KOPT-K1 (cell line): ENCODE measurements at regions not wholly inside any gene's neighbourhood (a gene's known extent, or its start where the extent isn't known, plus 50 kb on each side); places are given as distances from the start of the nearest gene placed in this dataset.

Experiments
- H3K27ac ChIP-seq: fragments of 200-600 bp; sonication (generic); 2 replicates; pipeline ENCODE4 v1.5.1; 2016; ENCODE audit warnings: antibody characterized with exemption, mild to moderate bottlenecking, low read depth, low read length; ENCODE audit not compliant: poor library complexity, severe bottlenecking
- H3K36me3 ChIP-seq: fragments of 200-600 bp; sonication (generic); 2 replicates; pipeline ENCODE4 v1.5.1; 2017; ENCODE audit warnings: antibody characterized with exemption, mild to moderate bottlenecking, low read length, moderate library complexity; ENCODE audit not compliant: insufficient read depth
- H3K9me3 ChIP-seq: fragments of 200-600 bp; sonication (generic); 2 replicates; pipeline ENCODE4 v1.5.1; 2017; ENCODE audit warnings: antibody characterized with exemption, low read length, mild to moderate bottlenecking; ENCODE audit not compliant: insufficient read depth, poor library complexity, severe bottlenecking

DNA sequence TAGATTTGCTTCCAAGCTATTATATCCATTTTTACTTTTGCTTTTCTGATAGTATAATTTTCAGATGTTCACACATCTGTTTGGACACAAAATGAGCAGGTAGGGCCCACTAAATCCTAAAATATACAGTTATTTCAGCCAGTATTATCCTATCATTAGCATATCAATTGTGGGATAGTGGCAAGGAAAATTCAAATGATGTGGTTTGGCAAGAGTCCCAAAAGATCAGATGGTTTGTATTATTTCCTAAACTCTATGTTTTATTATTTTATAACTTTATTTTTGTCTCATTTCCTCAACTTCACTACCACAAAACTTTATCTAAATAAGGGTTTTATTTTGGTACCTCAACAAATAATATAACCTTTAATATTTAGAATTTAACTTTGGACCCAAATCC lies 1659.6 kb downstream of the NCAM2 start:
- Histone ChIP-seq H3K36me3 (no peaks in the 10 kb centered on the region), H3K27ac (no peak overlapping the region), H3K9me3 (no peaks in the 10 kb centered on the region)

GRCh38 chr21:22670148-22670547 lies 1671.9 kb downstream of the NCAM2 start:
- Histone ChIP-seq H3K36me3 (no peaks in the 10 kb centered on the region), H3K27ac (no peak overlapping the region), H3K9me3 (no peaks in the 10 kb centered on the region)

GRCh38 chr21:22679207-22679606 lies 1681.0 kb downstream of the NCAM2 start:
- Histone ChIP-seq H3K9me3 (no peaks in the 10 kb centered on the region), H3K36me3 (no peaks in the 10 kb centered on the region), H3K27ac (no peak overlapping the region)

- Histone ChIP-seq H3K9me3 (no peaks in the 10 kb centered on the region), H3K36me3 (no peaks in the 10 kb centered on the region), H3K27ac (no peak overlapping the region)
These were observed 1693.4 kb downstream of the NCAM2 start for GRCh38 chr21:22691658-22692057.

DNA sequence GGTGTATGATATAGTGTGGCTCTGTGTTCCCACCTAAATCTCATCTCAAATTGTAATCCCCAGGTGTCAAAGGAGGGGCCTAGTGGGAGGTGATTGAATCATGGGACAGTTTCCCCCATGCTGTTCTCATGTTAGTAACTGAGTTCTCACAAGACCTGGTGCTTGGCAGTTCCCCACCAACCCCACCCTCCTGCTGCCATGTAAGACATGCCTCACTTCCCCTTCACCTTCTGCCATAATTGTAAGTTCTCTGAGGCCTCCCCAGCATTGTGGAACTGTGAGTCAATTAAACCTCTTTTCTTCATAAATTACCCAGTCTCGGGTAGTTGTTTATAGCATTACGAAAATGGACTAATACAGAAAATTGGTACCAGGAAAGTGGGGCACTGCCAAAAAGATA lies 1705.3 kb downstream of the NCAM2 start:
- Histone ChIP-seq H3K9me3 (no peaks in the 10 kb centered on the region), H3K27ac (no peak overlapping the region), H3K36me3 (no peaks in the 10 kb centered on the region)

GRCh38 chr21:22710721-22711120 lies 1712.5 kb downstream of the NCAM2 start:
- H3K9me3 ChIP-seq: no peaks in the 10 kb centered on the region
- no peak overlapping the region for H3K27ac ChIP-seq
- no peaks in the 10 kb centered on the region for H3K36me3 ChIP-seq

DNA sequence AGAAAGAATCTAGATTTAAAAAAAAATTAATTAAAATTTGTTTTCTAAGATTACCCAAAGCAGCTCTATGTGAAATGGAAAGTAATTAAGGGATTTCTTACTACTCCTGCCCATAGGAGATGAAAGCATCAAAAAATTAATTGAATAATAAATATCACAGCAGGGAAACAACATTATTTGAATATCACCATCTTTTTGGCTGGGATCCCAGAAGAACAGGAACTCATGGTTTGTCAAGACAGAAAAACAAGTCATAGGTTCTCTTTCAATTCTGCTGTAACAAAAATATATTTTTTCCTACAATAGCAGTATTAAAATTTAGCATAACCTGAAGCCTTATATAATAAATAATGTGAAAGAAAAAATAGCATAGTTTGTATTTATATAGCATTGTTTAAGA lies 1713.4 kb downstream of the NCAM2 start:
- Histone ChIP-seq H3K9me3 (no peaks in the 10 kb centered on the region), H3K36me3 (no peaks in the 10 kb centered on the region), H3K27ac (no peak overlapping the region)

DNA sequence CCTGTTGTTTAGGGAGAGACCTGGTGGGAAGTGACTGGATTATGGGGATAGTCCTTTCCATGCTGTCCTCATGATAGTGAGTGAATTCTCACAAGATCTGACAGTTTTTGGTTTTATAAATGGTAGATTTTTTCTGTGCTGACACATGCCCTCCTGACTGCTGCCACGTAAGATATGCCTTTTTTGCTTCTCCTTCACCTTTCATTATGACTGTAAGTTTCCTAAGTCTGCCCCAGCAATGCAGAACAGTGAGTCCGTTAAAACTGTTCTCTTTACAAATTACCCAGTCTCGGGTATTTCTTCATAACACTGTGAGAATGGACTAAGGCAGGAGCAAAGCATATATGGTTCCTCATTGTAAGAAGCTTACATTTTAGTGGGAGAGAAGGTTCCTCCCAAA lies 1727.2 kb downstream of the NCAM2 start:
- no peak overlapping the region for H3K27ac ChIP-seq
- peaks cover 24% of the 10 kb centered on the region for H3K9me3 ChIP-seq
- H3K36me3 ChIP-seq: no peaks in the 10 kb centered on the region

GRCh38 chr21:22728091-22728490 lies 1729.9 kb downstream of the NCAM2 start:
- H3K27ac ChIP-seq: no peak overlapping the region
- peaks cover 24% of the 10 kb centered on the region for H3K9me3 ChIP-seq
- no peaks in the 10 kb centered on the region for H3K36me3 ChIP-seq

DNA sequence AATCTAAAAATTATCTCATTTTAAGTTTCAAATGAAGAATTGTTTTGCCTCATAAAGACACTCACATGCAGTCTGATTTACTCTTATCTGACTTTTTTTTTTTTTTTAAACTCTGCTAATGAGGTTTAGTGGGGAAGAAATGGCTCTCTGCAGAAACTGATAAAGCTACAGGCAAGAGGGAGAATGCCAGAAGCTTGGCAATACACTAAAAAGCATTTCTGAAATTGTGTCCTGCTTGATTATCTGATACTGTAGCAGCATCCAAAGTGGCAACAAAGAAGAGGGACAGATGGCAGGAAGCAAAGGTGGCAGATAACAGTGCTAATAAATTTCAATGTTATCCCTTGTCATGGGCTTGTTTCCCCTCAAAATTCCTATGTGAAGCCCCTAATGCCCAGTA lies 1744.9 kb downstream of the NCAM2 start:
- Histone ChIP-seq H3K9me3 (no peaks in the 10 kb centered on the region), H3K27ac (no peak overlapping the region), H3K36me3 (no peaks in the 10 kb centered on the region)

GRCh38 chr21:22754746-22755145 lies 1756.5 kb downstream of the NCAM2 start:
- H3K27ac ChIP-seq: no peak overlapping the region
- H3K36me3 ChIP-seq: no peaks in the 10 kb centered on the region
- no peaks in the 10 kb centered on the region for H3K9me3 ChIP-seq

- Histone ChIP-seq H3K9me3 (no peaks in the 10 kb centered on the region), H3K36me3 (no peaks in the 10 kb centered on the region), H3K27ac (no peak overlapping the region)
These were observed 1760.3 kb downstream of the NCAM2 start for GRCh38 chr21:22758478-22758877.

- no peaks in the 10 kb centered on the region for H3K36me3 ChIP-seq
- H3K9me3 ChIP-seq: no peaks in the 10 kb centered on the region
These were observed 1764.3 kb downstream of the NCAM2 start for GRCh38 chr21:22762463-22762862.

GRCh38 chr21:22763442-22763841 lies 1765.2 kb downstream of the NCAM2 start:
- H3K27ac ChIP-seq: no peak overlapping the region
- no peaks in the 10 kb centered on the region for H3K9me3 ChIP-seq
- no peaks in the 10 kb centered on the region for H3K36me3 ChIP-seq

More at GRCh38 chr21:22762463-22762862, 1764.3 kb downstream of the NCAM2 start:
- H3K27ac ChIP-seq: no peak overlapping the region

DNA sequence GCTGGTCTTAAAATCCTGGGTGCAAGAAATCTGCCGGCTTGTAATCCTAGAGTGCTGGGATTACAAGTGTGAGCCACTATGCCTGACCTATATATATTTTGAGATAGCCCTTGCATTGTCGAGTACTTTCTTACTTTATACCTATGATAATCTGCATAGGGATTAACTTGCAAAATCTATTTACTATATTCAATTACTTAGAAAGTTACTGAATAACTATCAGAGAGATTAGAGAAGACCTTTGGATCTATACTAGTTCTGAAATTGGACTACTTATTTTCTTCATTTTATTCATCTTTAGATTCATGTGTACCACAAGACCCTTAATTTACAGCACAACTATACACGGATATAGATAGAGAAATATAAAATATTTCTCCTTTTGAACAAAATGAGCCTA lies 1766.0 kb downstream of the NCAM2 start:
- Histone ChIP-seq H3K36me3 (no peaks in the 10 kb centered on the region), H3K9me3 (no peaks in the 10 kb centered on the region), H3K27ac (no peak overlapping the region)

GRCh38 chr21:22791376-22791775 lies 1793.2 kb downstream of the NCAM2 start:
- Histone ChIP-seq H3K36me3 (no peaks in the 10 kb centered on the region), H3K9me3 (no peaks in the 10 kb centered on the region), H3K27ac (no peak overlapping the region)
